Esophagus muscularis mucosa (tissue), 4 donors: ENCODE measurements at regions not wholly inside any gene's neighbourhood (a gene's known extent, or its start where the extent isn't known, plus 50 kb on each side); places are given as distances from the start of the nearest gene placed in this dataset.

Experiments used
- DNase-seq: peaks from one replicate; pipeline ENCODE4 v3.0.0-alpha.2; 2017; ENCODE audit errors: extremely low spot score
- H3K27ac ChIP-seq, 4 donors: fragments of 200-600 bp; sonication (generic); replicated peaks in 1 of 4; 1 replicate in 3 of 4; 2 replicates in 1 of 4; pipeline ENCODE4 v1.5.1; 2016 to 2019; ENCODE audit warnings: mild to moderate bottlenecking in 1 of 4
- H3K27me3 ChIP-seq, 4 donors: fragments of 200-600 bp; sonication (generic); one replicate each; pipeline versions ENCODE4 v1.5.1 to v1.6.0; 2016 to 2019
- H3K36me3 ChIP-seq, 4 donors: fragments of 200-600 bp; sonication (generic); one replicate each; pipeline ENCODE4 v1.5.1; 2016 to 2019
- H3K4me1 ChIP-seq, 4 donors: fragments of 200-600 bp; sonication (generic); one replicate each; pipeline ENCODE4 v1.5.1; 2016 to 2019
- H3K4me3 ChIP-seq, 4 donors: fragments of 200-600 bp; sonication (generic); 1 replicate in 2 of 4; 2 replicates in 2 of 4; pipeline ENCODE4 v1.5.1; 2016 to 2019; ENCODE audit warnings: mild to moderate bottlenecking in 4 of 4, moderate library complexity in 1 of 4
- H3K9me3 ChIP-seq, 4 donors: fragments of 200-600 bp; sonication (generic); 1 replicate in 3 of 4; 2 replicates in 1 of 4; pipeline ENCODE4 v1.5.1; 2016 to 2019
- EP300 ChIP-seq: sonication (generic); formaldehyde crosslinking; IDR thresholded peaks from one replicate; pipeline ENCODE4 v1.6.1; 2017; ENCODE audit warnings: antibody characterized with exemption
- POLR2A ChIP-seq: fragments of 450-650 bp; IDR thresholded peaks from one replicate; pipeline ENCODE4 v1.6.1; 2017; ENCODE audit warnings: antibody characterized with exemption, moderate library complexity, mild to moderate bottlenecking, low read depth
- POLR2AphosphoS5 ChIP-seq, 2 donors: sonication (generic); formaldehyde crosslinking; IDR thresholded peaks; one replicate each; pipeline ENCODE4 v1.6.1; 2017; ENCODE audit warnings: antibody characterized with exemption in 2 of 2
- WGBS: methylation state at CpG from one replicate; pipeline ENCODE4 v1.1.5; 2018; 5-methylcytosine and 5-hydroxymethylcytosine counted together
- intact Hi-C: fragments of 100-400 bp; cut with DNase I; formaldehyde crosslinking; loops from one replicate; pipeline ENCODE4 v1.15.1; 2023
- TF ChIP-seq, protein P1 (sequence below), 3 experiments: fragments of 200-600 bp in 2 of 3; fragments of 450-650 bp in 1 of 3; sonication (generic) in 2 of 3; IDR thresholded peaks; one replicate each; pipeline ENCODE4 v1.5.1; 2017 to 2019; ENCODE audit warnings: antibody characterized with exemption in 3 of 3, mild to moderate bottlenecking in 2 of 3, moderate library complexity in 1 of 3

GRCh38 chr15:38714309-38715072 is 149.9 kb upstream of the RASGRP1 start:
- intact Hi-C loops = no loop called here
- 15% methylated on average over 4 of the region's 4 CpGs for WGBS
- no peaks in the 10 kb centered on the region for H3K27me3 ChIP-seq
- no peak for DNase-seq
- no peak overlapping the region for H3K4me3 ChIP-seq
- no peak for TF ChIP-seq EP300
- TF ChIP-seq POLR2A = no peak
- TF ChIP-seq POLR2AphosphoS5 (IDR thresholded peaks at IDR 0.05) = no peak
- TF ChIP-seq, protein P1, sequence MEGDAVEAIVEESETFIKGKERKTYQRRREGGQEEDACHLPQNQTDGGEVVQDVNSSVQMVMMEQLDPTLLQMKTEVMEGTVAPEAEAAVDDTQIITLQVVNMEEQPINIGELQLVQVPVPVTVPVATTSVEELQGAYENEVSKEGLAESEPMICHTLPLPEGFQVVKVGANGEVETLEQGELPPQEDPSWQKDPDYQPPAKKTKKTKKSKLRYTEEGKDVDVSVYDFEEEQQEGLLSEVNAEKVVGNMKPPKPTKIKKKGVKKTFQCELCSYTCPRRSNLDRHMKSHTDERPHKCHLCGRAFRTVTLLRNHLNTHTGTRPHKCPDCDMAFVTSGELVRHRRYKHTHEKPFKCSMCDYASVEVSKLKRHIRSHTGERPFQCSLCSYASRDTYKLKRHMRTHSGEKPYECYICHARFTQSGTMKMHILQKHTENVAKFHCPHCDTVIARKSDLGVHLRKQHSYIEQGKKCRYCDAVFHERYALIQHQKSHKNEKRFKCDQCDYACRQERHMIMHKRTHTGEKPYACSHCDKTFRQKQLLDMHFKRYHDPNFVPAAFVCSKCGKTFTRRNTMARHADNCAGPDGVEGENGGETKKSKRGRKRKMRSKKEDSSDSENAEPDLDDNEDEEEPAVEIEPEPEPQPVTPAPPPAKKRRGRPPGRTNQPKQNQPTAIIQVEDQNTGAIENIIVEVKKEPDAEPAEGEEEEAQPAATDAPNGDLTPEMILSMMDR (IDR thresholded peaks at IDR 0.05) = no peak
- peaks cover 0 to 10% (median 10%) of the 10 kb centered on the region in 4 donors for H3K4me1 ChIP-seq
- H3K36me3 ChIP-seq = no peaks in the 10 kb centered on the region
- no peak overlapping the region for H3K27ac ChIP-seq
- no peaks in the 10 kb centered on the region for H3K9me3 ChIP-seq

- no peak for TF ChIP-seq POLR2A
- TF ChIP-seq, protein P1 (IDR thresholded peaks at IDR 0.05) = no peak
- TF ChIP-seq POLR2AphosphoS5 (IDR thresholded peaks at IDR 0.05) = no peak
- TF ChIP-seq EP300 = no peak
- Histone ChIP-seq H3K27me3 (no peaks in the 10 kb centered on the region), H3K9me3 (no peaks in the 10 kb centered on the region), H3K27ac (no peak overlapping the region), H3K4me1 (no peaks in the 10 kb centered on the region), H3K4me3 (no peak overlapping the region), H3K36me3 (no peaks in the 10 kb centered on the region)
- WGBS = 85% methylated on average over 4 of the region's 4 CpGs
- intact Hi-C loops = no loop called here
- no peak for DNase-seq
Measured at GRCh38 chr15:38720893-38721567, 156.4 kb upstream of the RASGRP1 start.

- intact Hi-C loops = no loop called here
- no peak overlapping the region for H3K27ac ChIP-seq
- no peaks in the 10 kb centered on the region for H3K9me3 ChIP-seq
- H3K36me3 ChIP-seq = no peaks in the 10 kb centered on the region
- no peak for DNase-seq
- no peaks in the 10 kb centered on the region for H3K4me1 ChIP-seq
- H3K4me3 ChIP-seq = no peak overlapping the region
- 95% methylated on average over 3 of the region's 3 CpGs for WGBS
- no peaks in the 10 kb centered on the region for H3K27me3 ChIP-seq
- no peak for TF ChIP-seq POLR2AphosphoS5 (IDR thresholded peaks at IDR 0.05)
- TF ChIP-seq POLR2A = no peak
- TF ChIP-seq EP300 = no peak
- TF ChIP-seq, protein P1 (IDR thresholded peaks at IDR 0.05) = no peak
Measured at GRCh38 chr15:38721568-38721945, 156.9 kb upstream of the RASGRP1 start.

- WGBS = 73% methylated on average over 1 of the region's 1 CpG
- no peak for TF ChIP-seq POLR2A
- TF ChIP-seq, protein P1 (IDR thresholded peaks at IDR 0.05) = no peak
- TF ChIP-seq POLR2AphosphoS5 (IDR thresholded peaks at IDR 0.05) = no peak
- no peak for TF ChIP-seq EP300
- no peak for DNase-seq
- Histone ChIP-seq H3K4me1 (no peaks in the 10 kb centered on the region), H3K36me3 (no peaks in the 10 kb centered on the region), H3K27me3 (no peaks in the 10 kb centered on the region), H3K9me3 (no peaks in the 10 kb centered on the region), H3K27ac (no peak overlapping the region), H3K4me3 (no peak overlapping the region)
- intact Hi-C loops = no loop called here
Measured at GRCh38 chr15:38722236-38722635, 157.6 kb upstream of the RASGRP1 start.
